Breast epithelium (tissue), 4 donors: ENCODE measurements at regions not wholly inside any gene's neighbourhood (a gene's known extent, or its start where the extent isn't known, plus 50 kb on each side); places are given as distances from the start of the nearest gene placed in this dataset.

Experiments
- DNase-seq, 2 donors: peaks; one replicate each; pipeline ENCODE4 v3.0.0-alpha.2; 2019; ENCODE audit warnings: low spot score in 2 of 2
- H3K27ac ChIP-seq, 2 donors: fragments of 200-600 bp; sonication (generic) in 1 of 2; one replicate each; pipeline ENCODE4 v1.5.1; 2016 to 2019; ENCODE audit warnings: mild to moderate bottlenecking in 1 of 2
- H3K27me3 ChIP-seq, 2 donors: fragments of 200-600 bp; sonication (generic) in 1 of 2; one replicate each; pipeline versions ENCODE4 v1.5.1 to v1.6.0; 2017 to 2019; ENCODE audit warnings: control low read depth in 1 of 2, mild to moderate bottlenecking in 1 of 2
- H3K36me3 ChIP-seq: fragments of 200-600 bp; one replicate; pipeline ENCODE4 v1.5.1; 2019
- H3K4me1 ChIP-seq, 2 donors: fragments of 200-600 bp; sonication (generic); one replicate each; pipeline ENCODE4 v1.5.1; 2016 to 2019; ENCODE audit warnings: control low read depth in 1 of 2
- H3K4me3 ChIP-seq, 3 donors: fragments of 200-600 bp; sonication (generic); 1 replicate in 2 of 3; 2 replicates in 1 of 3; pipeline ENCODE4 v1.5.1; 2016 to 2019; ENCODE audit warnings: mild to moderate bottlenecking in 3 of 3, moderate library complexity in 2 of 3
- H3K9me3 ChIP-seq, 2 donors: fragments of 200-600 bp; sonication (generic) in 1 of 2; one replicate each; pipeline ENCODE4 v1.5.1; 2016 to 2019; ENCODE audit warnings: control low read depth in 1 of 2
- POLR2A ChIP-seq: fragments of 450-650 bp; IDR thresholded peaks from one replicate; pipeline ENCODE4 v1.6.1; 2016; ENCODE audit warnings: antibody characterized with exemption, mild to moderate bottlenecking, moderate library complexity
- POLR2AphosphoS5 ChIP-seq, 3 donors: sonication (generic); formaldehyde crosslinking; IDR thresholded peaks; one replicate each; pipeline ENCODE4 v1.6.1; 2017; ENCODE audit warnings: antibody characterized with exemption in 3 of 3
- intact Hi-C: fragments of 100-400 bp; cut with DNase I; formaldehyde crosslinking; loops from one replicate; pipeline ENCODE4 v1.15.1; 2023; ENCODE audit warnings: low total_unique reads
- TF ChIP-seq, protein P1 (sequence below), 3 donors: fragments of 450-650 bp; IDR thresholded peaks; one replicate each; pipeline ENCODE4 v1.5.1; 2016 to 2017; ENCODE audit warnings: antibody characterized with exemption in 3 of 3, mild to moderate bottlenecking in 3 of 3, moderate library complexity in 3 of 3

DNA sequence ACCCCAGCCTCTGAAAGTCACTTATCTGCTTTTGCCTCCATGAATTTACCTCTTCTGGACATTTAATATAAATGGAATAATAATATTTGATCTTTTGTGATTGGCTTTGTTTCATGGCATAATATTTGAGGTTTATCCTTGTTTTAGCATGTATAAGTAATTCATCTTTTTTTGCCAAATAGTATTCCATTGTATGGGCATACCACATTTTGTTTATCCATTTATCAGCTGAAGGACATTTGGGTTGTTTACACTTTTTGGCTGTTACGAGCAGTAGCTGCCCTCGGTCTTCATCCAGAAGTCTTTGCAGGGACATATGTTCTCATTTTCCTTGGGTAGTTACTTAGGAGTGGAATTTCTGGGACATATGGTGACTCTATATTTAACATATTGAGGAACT is 53.0 kb upstream of the SMIM21 start:
- Histone ChIP-seq H3K36me3 (no peaks in the 10 kb centered on the region), H3K9me3 (peaks cover 7 to 10% of the 10 kb centered on the region in 2 donors), H3K4me1 (no peaks in the 10 kb centered on the region), H3K27me3 (no peaks in the 10 kb centered on the region), H3K4me3 (no peak overlapping the region), H3K27ac (no peak overlapping the region)
- TF ChIP-seq POLR2A (no peak), POLR2AphosphoS5 (IDR thresholded peaks at IDR 0.05) (no peak)
- TF ChIP-seq, protein P1, sequence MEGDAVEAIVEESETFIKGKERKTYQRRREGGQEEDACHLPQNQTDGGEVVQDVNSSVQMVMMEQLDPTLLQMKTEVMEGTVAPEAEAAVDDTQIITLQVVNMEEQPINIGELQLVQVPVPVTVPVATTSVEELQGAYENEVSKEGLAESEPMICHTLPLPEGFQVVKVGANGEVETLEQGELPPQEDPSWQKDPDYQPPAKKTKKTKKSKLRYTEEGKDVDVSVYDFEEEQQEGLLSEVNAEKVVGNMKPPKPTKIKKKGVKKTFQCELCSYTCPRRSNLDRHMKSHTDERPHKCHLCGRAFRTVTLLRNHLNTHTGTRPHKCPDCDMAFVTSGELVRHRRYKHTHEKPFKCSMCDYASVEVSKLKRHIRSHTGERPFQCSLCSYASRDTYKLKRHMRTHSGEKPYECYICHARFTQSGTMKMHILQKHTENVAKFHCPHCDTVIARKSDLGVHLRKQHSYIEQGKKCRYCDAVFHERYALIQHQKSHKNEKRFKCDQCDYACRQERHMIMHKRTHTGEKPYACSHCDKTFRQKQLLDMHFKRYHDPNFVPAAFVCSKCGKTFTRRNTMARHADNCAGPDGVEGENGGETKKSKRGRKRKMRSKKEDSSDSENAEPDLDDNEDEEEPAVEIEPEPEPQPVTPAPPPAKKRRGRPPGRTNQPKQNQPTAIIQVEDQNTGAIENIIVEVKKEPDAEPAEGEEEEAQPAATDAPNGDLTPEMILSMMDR (IDR thresholded peaks at IDR 0.05), result no peak
- no peak for DNase-seq
- intact Hi-C loops, result no loop called here

DNA sequence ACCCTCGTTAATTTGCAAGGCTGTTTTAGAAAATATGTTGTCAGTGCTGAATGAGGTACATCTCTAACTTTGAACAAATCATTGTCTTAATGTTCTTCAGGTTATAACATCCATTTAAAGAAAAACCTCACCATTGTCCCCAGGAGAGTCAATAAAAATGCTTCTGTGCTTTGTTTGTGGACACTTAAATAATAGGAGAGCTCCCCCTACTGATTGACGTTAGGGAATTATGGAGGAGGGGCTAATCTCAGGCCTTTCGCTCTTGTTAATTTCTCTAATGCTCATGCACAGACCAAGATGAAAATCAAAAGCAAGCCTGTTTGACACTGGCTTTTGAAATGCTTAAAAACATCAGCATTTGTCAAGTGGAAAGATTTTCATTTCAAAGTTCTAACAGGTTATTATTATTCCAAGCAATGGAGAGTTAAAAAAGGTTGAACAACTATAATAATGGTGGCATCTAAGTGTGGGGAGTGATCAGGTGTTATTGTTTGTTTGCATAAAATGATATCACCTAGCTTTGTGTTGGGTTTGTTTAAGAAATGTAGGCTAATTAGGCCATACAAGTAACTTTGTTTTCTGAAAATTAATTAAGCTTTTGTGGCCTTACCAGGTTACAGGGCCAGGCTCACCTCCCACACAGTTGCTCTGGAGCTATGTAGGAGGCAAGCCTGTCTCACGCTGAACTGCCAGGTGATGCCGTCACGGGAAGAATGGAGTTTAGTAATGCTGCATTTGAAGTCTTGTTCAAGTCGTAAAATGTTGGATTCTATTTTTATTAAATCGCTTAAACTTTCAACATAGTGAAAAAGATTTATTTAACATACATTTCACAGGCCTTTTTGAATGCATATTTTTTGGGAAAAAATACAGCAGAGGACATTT is 51.7 kb upstream of the SMIM21 start:
- no peaks in the 10 kb centered on the region for H3K4me1 ChIP-seq
- H3K27ac ChIP-seq, result no peak overlapping the region
- TF ChIP-seq POLR2AphosphoS5 (IDR thresholded peaks at IDR 0.05), result no peak
- TF ChIP-seq, protein P1 (IDR thresholded peaks at IDR 0.05), result peak in 2 of 3 donors; percentile 41 to 74
- H3K27me3 ChIP-seq, result no peaks in the 10 kb centered on the region
- peaks cover 7 to 10% of the 10 kb centered on the region in 2 donors for H3K9me3 ChIP-seq
- no peak overlapping the region for H3K4me3 ChIP-seq
- intact Hi-C loops, result no loop called here
- H3K36me3 ChIP-seq, result no peaks in the 10 kb centered on the region
- no peak for DNase-seq

DNA sequence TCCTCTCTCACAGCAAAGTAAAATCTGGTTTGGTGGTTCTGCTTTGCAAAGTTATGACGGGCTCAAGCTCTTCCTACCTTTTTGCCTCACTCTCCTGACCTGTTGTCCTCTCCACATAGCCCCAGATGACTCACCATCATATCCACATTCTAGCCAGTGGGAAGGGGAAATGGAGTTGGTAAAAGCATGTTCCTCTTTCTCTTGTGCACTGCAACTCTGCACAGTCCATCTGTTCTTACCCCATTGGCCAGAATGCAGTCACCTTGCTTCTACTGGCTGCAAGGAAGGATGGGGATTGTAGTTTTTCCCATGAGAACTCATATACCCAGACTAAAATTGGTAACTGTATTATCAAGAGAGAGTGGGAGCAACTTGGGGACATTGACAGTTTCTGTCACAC is 50.4 kb upstream of the SMIM21 start:
- Histone ChIP-seq H3K4me3 (no peak overlapping the region), H3K36me3 (no peaks in the 10 kb centered on the region), H3K27ac (no peak overlapping the region), H3K27me3 (no peaks in the 10 kb centered on the region), H3K4me1 (no peaks in the 10 kb centered on the region), H3K9me3 (no peaks in the 10 kb centered on the region)
- intact Hi-C loops, result no loop called here
- TF ChIP-seq, protein P1 (IDR thresholded peaks at IDR 0.05), result no peak
- TF ChIP-seq POLR2A (no peak), POLR2AphosphoS5 (IDR thresholded peaks at IDR 0.05) (no peak)
- no peak for DNase-seq
